ENCODE measurements at regions not wholly inside any gene's neighbourhood (a gene's known extent, or its start where the extent isn't known, plus 50 kb on each side); places are given as distances from the start of the nearest gene placed in this dataset.
"Not testable (repeated sequence)": the region's sequence is repeated elsewhere in the genome, so short reads cannot be mapped to it uniquely, and the experiment has no call there.

GRCh38 chr1:10914056-10914455 lies 98.4 kb upstream of the TARDBP start:
- DNase-seq = no peak

- no peak for DNase-seq
Measured at GRCh38 chr1:10915594-10915993, 96.9 kb upstream of the TARDBP start.

GRCh38 chr1:10916311-10916710 lies 96.1 kb upstream of the TARDBP start:
- DNase-seq = no peak

GRCh38 chr1:10916991-10917390 lies 95.5 kb upstream of the TARDBP start:
- no peak for DNase-seq

- no peak for DNase-seq
Measured at GRCh38 chr1:10917513-10918454, 94.7 kb upstream of the TARDBP start.

DNA sequence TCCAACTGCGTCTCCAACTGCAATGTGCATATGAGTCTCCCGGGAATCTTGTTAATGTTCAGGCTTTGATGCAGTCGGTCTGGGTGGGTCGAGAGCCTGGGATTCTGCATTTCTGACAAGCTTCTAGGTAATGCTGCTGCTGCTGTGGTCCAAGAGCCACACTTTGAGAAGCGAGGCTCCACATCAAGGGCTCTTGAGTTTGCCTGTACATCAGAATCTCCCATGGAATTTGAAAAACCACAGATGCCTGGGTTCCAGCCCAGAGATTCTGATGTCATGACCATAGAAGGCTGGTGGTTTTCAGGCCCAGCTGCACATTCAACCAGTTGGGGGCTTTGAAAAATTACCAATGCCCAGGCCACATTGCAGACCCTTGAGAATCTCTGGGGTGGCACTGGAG lies 93.9 kb upstream of the TARDBP start:
- DNase-seq = no peak

- no peak for DNase-seq
Measured at GRCh38 chr1:10920063-10920626, 92.3 kb upstream of the TARDBP start.

- not testable (repeated sequence) for DNase-seq
Measured at GRCh38 chr1:10922315-10923060, 90.0 kb upstream of the TARDBP start.

GRCh38 chr1:10924030-10924429 lies 88.4 kb upstream of the TARDBP start:
- DNase-seq = no peak

GRCh38 chr1:10928654-10929053 lies 83.8 kb upstream of the TARDBP start:
- no peak for DNase-seq

GRCh38 chr1:10932088-10932487 lies 80.4 kb upstream of the TARDBP start:
- no peak for DNase-seq

DNA sequence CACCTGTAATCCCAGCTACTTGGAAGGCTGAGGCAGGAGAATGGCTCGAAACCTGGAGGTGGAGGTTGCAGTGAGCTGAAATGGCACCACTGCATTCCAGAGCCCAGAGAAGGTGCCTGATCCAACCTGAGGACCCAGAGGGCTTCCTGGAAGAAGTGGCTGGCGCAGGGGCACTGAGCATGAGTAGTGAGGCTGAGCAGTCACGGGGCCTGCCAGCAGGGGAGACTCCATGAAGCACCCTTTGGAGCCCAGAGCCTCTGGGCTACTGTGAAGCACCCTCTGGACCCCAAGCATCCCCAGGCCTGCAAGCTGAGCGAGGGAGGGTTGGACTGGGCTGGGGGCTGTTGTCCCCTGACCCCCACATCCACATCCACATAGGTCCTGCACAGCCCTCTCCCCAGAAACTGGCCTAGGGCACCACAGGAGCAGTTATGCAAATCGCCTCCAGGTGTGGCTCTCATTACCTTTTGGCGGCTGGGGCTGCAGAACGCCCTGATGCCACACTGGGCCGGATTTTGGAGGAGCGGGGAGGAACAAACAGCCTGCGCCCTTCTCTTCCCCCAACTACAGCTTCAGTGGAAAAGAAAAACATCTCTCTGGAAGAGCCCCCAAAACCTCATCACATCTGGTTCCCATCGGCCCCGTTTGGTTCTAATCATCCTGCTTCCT lies 78.2 kb upstream of the TARDBP start:
- no peak for DNase-seq

DNA sequence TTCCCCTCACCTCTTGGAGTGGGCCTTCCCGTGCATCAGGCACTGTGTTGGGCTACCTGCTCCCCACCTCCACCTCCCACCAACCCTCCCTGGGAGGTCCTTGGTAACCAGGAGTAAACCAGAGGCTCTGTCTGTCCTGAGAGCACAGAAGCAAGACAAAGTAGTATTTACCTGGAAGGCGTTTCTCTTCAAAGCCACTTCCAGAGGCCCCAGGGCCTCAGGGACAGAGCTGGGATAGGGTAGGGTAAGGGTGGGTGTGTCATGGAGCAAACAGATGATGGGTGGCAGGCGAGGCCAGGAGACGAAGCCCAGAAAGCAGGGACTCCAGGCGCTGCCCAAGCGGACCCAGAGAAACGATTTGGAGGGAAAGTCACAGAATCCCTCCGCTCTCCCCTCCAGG lies 77.2 kb upstream of the TARDBP start:
- DNase-seq = no peak

- no peak for DNase-seq
Measured at GRCh38 chr1:10935724-10936123, 76.7 kb upstream of the TARDBP start.

- no peak for DNase-seq
Measured at GRCh38 chr1:10936998-10937901, 75.2 kb upstream of the TARDBP start.

GRCh38 chr1:10938741-10939417 lies 73.6 kb upstream of the TARDBP start:
- DNase-seq = no peak

DNA sequence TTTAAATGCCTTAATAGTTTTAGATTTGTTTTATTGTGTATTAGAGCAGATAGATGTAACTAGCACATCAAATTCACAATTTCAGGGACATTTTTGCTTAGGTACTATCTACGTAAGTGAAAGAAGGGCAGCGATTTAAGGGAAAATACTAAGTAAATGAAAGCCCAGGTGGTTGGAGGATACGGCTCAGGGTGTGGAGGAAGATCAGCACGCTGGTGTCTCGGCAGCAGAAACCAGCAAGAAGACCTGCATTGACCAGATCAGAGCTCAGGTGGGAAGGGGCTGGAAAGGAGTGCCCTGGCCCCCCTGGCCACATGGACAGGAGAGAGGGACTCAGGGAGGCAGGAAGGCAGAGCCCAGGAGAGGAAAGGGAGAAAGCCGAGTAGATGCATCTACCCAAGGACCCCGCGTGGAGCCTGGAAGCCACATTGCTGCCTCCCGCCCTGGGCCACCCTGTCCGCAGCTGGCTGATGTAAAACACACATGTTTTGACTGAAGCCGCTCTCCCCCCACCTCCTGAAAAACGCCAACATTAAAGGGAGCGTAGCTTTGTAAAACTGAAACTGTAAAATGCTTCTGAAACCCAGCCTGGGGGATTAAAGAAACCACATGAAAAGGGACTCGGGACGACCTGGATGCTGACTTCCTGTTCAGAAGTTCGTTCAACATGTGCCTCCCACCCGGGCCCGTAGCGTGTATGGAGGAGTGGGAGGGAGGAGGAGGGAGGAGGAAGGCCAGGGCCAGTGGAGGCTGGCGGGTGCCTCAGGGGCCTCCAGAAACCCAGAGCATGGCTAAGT lies 72.6 kb upstream of the TARDBP start:
- no peak for DNase-seq

DNA sequence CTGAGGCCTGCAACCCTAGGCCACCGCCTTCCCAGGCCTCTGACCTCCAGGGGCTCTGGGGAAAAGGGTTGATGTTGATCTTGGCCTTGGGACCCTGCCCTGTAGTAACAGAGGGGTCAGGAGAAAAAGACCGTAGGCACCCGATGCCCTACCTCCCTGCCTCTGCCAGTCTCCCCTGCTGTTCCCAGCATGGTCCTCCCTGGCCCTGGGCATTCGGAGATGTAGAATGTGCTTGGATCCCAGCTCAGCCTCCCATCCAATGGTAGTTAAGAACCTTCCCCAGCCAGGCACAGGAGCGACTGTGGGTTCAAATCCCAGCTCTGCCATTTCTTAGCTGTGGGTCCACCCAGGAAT lies 72.0 kb upstream of the TARDBP start:
- no peak for DNase-seq

- no peak for DNase-seq
Measured at GRCh38 chr1:10940838-10941237, 71.6 kb upstream of the TARDBP start.

DNA sequence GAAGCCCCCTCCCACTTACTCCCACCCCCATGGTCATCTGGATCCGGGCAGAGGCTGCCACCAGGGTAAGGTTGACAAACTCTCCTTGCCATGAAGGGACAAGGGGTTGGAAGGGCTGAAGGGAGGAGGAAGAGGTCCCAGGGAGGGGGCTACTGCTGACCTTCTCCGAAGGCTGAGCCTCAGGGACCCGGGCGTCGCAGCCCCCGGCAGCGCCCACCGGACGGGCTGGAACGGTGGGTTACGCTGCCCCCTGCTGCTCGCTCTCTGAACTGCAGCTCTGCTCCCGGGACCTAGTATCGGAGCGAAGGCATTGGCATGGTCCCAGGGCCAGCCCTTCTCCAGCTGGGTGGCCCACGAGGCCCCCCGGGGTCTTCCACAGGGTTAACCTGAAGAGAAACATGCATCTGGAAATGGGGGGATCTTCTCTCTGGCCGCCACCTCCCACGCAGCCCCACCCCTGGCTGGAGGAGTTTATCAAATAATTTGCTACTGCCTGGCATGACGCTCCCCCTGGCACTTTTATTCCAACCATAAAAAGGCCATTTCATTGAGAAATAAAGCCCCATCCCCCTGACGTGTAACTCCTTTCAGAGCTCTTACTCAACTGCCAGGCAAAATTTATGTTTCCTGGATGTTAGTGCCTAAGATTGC lies 70.4 kb upstream of the TARDBP start:
- peak; percentile 27 for DNase-seq
